GM21717 (cell line): ENCODE measurements at regions not wholly inside any gene's neighbourhood (a gene's known extent, or its start where the extent isn't known, plus 50 kb on each side); places are given as distances from the start of the nearest gene placed in this dataset.

Source experiments
- ATAC-seq: cut with Tn5 transposase; IDR thresholded peaks from one replicate; pipeline ENCODE4 v1.9.1; 2021; ENCODE audit warnings: mild to moderate bottlenecking, moderate library complexity; ENCODE audit not compliant: unreplicated experiment

DNA sequence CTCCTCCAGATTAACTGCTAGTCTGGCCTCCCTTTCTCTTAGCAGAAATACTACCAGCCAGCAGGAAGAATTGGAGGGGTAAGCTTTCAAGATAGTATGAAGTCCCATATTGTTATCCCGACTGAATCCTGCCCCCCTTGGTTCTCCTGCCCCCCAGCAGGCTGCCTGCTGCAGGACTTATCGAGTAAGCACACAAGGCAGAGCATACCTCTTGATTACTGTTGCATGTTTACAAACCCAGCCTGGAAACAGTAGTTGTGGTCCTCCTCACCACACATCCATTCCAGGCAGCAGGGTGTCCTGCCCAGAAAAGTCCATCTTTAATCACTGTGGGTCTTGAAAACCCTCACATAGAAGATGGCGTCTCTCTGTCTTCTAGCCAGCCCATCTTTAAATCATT lies 66.8 kb upstream of the PPP2R3A start:
- ATAC-seq, result no peak

DNA sequence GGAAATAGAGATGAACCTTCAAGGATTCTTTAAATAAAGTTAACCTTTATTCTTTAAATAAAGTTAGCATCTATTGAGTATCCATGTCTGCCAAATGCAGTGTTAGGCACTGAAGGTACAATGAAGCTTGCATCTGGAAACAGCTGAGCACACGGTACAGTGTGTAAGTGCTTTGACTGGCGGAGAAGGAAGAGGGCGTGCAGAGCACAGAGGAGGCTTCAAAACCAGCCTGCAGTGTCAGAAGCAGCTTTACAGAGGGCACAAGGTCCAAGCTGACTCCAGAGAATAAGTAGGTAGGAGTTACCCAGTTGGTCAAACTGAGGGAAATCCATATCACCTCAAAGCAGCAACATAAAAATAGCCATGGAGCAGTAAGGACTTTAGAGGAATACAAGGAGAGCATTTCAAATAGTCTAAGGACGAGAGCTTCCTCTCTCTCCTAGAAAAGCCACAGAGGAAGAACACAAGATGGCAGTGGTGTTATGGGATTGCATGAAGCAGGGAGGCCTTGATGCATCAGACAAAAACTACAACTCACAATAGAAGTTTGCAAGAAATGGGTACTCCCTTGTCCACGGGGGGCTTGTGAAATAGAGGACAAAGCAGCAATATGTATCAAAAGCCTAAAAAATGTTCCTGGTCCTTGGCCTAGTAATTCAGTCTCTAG lies 60.3 kb upstream of the PPP2R3A start:
- ATAC-seq, result no peak

DNA sequence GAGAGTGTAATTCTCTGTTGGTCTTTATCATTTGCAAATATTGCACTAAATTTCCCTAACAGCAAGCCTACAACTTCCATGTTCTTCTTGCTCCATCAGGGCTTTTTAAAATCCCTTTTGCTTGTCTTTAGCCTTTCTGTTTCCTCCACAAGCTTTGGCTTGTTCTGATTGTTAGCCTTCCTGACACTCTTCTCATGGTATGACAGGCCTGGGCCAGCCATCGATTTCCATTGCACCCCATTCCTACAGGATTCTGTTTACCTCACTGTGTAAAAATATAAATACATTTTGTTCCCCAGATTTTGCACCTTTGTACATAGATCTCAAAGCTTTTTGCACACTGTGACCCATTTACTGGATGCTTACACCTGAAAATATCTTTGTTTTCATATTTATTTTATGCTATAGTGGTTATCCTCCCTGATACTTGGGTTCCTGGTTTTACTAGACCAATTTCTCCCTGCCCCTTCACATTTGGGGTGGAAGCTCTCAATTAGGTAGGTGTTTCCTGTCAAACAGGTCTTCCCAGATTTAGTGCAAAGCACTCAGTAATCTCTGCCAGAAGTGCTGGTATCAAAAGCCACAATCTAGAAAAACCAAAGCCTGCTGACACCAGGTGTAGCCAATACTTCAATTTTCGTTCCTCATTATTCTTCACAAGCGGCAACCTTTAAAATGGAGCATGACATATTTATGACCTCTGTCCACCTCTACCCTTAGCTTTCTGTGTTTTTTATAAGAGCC lies 57.9 kb upstream of the PPP2R3A start:
- no peak for ATAC-seq

DNA sequence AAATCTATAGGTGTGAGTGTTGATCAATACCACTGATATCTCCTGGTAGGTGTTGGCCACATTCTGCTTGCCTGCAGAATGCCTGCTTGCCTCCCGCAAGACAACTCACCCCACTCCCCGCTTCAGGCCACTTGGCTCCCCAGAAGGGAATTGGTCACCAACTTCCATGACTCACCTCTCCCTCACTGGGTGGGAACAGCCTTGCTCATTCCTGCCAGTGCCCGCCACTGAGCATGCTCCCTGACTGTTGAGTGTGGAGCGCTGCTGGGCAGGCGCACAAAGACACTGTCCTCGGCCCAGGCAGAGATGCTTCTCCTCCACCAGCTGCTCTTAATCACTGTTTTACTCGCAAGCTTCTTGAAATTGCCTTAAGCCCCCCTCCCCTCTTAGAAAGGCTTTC lies 57.3 kb upstream of the PPP2R3A start:
- no peak for ATAC-seq

DNA sequence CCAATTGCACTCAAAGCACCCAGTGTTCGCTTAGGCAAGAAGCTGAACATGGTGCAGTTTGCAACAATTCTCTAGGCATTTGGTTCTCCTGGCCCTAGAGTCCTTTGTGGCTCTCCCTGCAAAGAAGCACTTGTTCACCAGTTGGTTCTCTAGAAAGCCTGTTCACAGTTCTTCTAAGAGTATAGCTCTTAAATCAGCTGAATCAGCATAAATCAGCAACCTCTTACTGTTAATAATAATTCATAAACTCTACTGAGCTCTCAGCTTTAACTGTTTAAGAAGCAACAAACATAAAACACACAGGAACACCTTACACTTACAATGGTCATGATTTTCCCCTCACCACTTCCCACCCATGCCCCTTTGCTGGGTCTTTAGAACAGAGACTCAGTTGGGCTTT lies 56.8 kb upstream of the PPP2R3A start:
- no peak for ATAC-seq

DNA sequence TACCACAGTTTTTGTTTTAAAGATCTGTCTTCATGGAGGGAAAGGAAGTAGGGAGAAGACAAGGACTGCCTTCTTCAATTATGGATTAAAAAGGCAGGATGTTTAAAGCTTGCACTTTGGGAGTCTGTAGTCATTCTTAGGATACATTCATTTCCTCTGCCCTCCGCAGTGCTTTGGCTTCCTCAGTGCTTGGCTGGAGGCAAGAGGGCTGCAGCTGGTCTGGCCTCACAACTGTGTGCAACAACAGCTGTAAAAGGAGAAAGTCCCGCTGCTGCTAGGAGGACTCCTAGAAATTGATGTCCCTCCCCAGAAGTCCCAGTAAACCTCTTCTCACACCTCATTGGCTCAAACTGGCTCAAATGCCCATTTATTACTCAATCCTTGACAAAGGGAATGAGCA lies 54.4 kb upstream of the PPP2R3A start:
- no peak for ATAC-seq

DNA sequence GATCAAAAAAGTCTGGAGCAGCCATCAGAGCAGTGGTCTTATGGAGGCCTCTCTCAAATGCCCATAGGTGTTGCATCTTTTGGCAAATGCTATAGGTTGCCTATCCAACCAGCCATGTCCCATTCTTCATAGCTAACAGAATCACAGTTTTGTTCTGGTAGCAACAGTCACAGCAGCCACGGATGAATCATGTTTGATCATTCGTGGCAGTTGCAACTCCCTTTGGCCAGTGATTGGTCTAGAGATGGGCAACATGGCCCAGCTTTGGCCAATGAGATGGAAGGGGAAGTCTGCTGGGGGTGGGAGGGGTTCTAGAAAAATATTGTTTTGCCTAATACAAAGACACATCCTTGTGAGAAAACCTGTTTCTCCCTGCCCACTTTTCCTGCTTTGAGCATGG lies 50.3 kb upstream of the PPP2R3A start:
- no peak for ATAC-seq
